Neural cell (in vitro differentiated cells): ENCODE measurements at regions not wholly inside any gene's neighbourhood (a gene's known extent, or its start where the extent isn't known, plus 50 kb on each side); places are given as distances from the start of the nearest gene placed in this dataset.

Source experiments
- H2AFZ ChIP-seq: fragments of 200-600, 300-800 bp; sonication (generic), shearing (Covaris generic); 2 replicates; pipeline ENCODE4 v1.6.0; 2014; ENCODE audit warnings: low read depth, mild to moderate bottlenecking, antibody characterized with exemption, low read length, moderate library complexity
- H3F3A ChIP-seq: fragments of 200-600 bp; shearing (Covaris generic); 2 replicates; pipeline ENCODE4 v1.6.1; 2016; ENCODE audit warnings: mild to moderate bottlenecking, moderate library complexity, mixed read lengths, antibody characterized with exemption, low read length; ENCODE audit not compliant: insufficient read depth, poor library complexity, severe bottlenecking
- H3K27ac ChIP-seq: fragments of 200-600, 300-800 bp; sonication (generic), shearing (Covaris generic); 2 replicates; pipeline ENCODE4 v1.5.1; 2014; ENCODE audit warnings: mild to moderate bottlenecking, low read length, moderate library complexity
- H3K27me3 ChIP-seq: fragments of 300-800, 200-600 bp; sonication (generic), shearing (Covaris generic); 2 replicates; pipeline ENCODE4 v1.6.0; 2014; ENCODE audit warnings: mild to moderate bottlenecking, low read depth, low read length, moderate library complexity; ENCODE audit not compliant: insufficient read depth
- H3K36me3 ChIP-seq: fragments of 300-800, 200-600 bp; sonication (generic), shearing (Covaris generic); 2 replicates; pipeline ENCODE4 v1.5.1; 2014; ENCODE audit warnings: mild to moderate bottlenecking, antibody characterized with exemption, low read length, moderate library complexity; ENCODE audit not compliant: insufficient read depth
- H3K4me2 ChIP-seq: fragments of 300-800, 200-600 bp; sonication (generic), shearing (Covaris generic); 2 replicates; pipeline ENCODE4 v1.6.0; 2014; ENCODE audit warnings: mild to moderate bottlenecking, low read length
- H3K4me3 ChIP-seq: fragments of 300-800, 200-600 bp; sonication (generic), shearing (Covaris generic); 2 replicates; pipeline ENCODE4 v1.5.1; 2014; ENCODE audit warnings: mild to moderate bottlenecking, low read length, moderate library complexity
- H3K79me2 ChIP-seq: fragments of 200-600 bp; shearing (Covaris generic); replicated peaks from 2 replicates; pipeline ENCODE4 v1.6.0; 2014; ENCODE audit warnings: mild to moderate bottlenecking, low read length, moderate library complexity; ENCODE audit not compliant: insufficient read depth
- H3K9ac ChIP-seq: fragments of 300-800, 200-600 bp; sonication (generic), shearing (Covaris generic); 2 replicates; pipeline ENCODE4 v1.6.1; 2016; ENCODE audit warnings: mild to moderate bottlenecking, low read length, mixed read lengths
- H3K9me2 ChIP-seq: fragments of 200-600 bp; shearing (Covaris generic); 2 replicates; pipeline ENCODE4 v1.6.1; 2016; ENCODE audit warnings: mild to moderate bottlenecking, low read length, mixed read lengths; ENCODE audit not compliant: insufficient read depth
- H3K9me3 ChIP-seq: fragments of 200-600, 300-800 bp; sonication (generic), shearing (Covaris generic); 2 replicates; pipeline ENCODE4 v1.6.1; 2016; ENCODE audit warnings: mild to moderate bottlenecking, mixed run types, low read length, moderate library complexity, mixed read lengths
- H4K20me1 ChIP-seq: fragments of 200-600 bp; shearing (Covaris generic); 2 replicates; pipeline ENCODE4 v1.6.1; 2016; ENCODE audit warnings: mild to moderate bottlenecking, mixed run types; ENCODE audit not compliant: insufficient read depth
- EP300 ChIP-seq: fragments of 450-650 bp; conservative IDR thresholded peaks from 2 replicates; pipeline ENCODE4 v1.6.1; 2014; ENCODE audit warnings: antibody characterized with exemption, mild to moderate bottlenecking, moderate library complexity; ENCODE audit not compliant: poor library complexity, severe bottlenecking
- EZH2 ChIP-seq: fragments of 200-600, 300-800 bp; shearing (Covaris generic), sonication (generic); IDR thresholded peaks from 2 replicates; pipeline ENCODE4 v1.6.1; 2014; ENCODE audit warnings: antibody characterized with exemption, low read length, borderline replicate concordance, mild to moderate bottlenecking; ENCODE audit not compliant: insufficient read depth, poor library complexity, severe bottlenecking
- MXI1 ChIP-seq: fragments of 450-650 bp; conservative IDR thresholded peaks from 2 replicates; pipeline ENCODE4 v1.6.1; 2014; ENCODE audit warnings: antibody characterized with exemption, mild to moderate bottlenecking; ENCODE audit not compliant: poor library complexity, severe bottlenecking
- POLR2AphosphoS5 ChIP-seq: IDR thresholded peaks from 2 replicates; pipeline ENCODE4 v1.6.1; 2012
- RAD21 ChIP-seq: fragments of 450-650 bp; conservative IDR thresholded peaks from 2 replicates; pipeline ENCODE4 v1.6.1; 2014; ENCODE audit warnings: antibody characterized with exemption, mild to moderate bottlenecking, moderate library complexity
- SMC3 ChIP-seq: fragments of 450-650 bp; conservative IDR thresholded peaks from 2 replicates; pipeline ENCODE4 v1.6.1; 2014; ENCODE audit warnings: antibody characterized with exemption, mild to moderate bottlenecking, moderate library complexity; ENCODE audit not compliant: poor library complexity
- TAF1 ChIP-seq: IDR thresholded peaks from 2 replicates; pipeline ENCODE4 v1.6.1; 2012; ENCODE audit warnings: low read depth
- TF ChIP-seq, protein P1 (sequence below): fragments of 450-650 bp; IDR thresholded peaks from 2 replicates; pipeline ENCODE4 v1.5.1; 2014; ENCODE audit warnings: antibody characterized with exemption, mild to moderate bottlenecking, moderate library complexity; ENCODE audit not compliant: poor library complexity, severe bottlenecking
- TF ChIP-seq, protein P2 (sequence below): IDR thresholded peaks from 2 replicates; pipeline ENCODE4 v1.6.1; 2012; ENCODE audit warnings: borderline replicate concordance

DNA sequence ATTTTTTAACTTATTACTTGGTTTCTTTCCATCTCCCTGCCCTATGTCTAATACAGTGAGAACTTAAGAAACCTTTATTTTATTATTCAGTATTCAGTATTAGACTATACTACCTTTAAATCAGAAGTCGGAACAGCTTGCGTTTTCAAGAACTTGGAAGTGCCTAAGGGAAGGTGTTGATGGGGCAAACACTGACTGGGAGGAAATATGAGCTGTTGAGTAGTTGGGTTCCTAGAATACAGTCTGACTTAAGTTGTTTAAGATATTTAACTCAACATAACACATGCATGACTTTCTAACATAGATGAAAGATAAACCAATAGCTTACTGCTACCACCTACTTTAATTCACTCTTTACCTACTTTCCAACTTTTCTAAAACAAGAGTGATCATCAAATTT lies 1048.1 kb downstream of the ROBO2 start:
- H3K9ac ChIP-seq: no peak overlapping the region
- no peaks in the 10 kb centered on the region for H3K27me3 ChIP-seq
- no peaks in the 10 kb centered on the region for H3K36me3 ChIP-seq
- no peak for TF ChIP-seq RAD21
- no peak for TF ChIP-seq EP300
- TF ChIP-seq TAF1: no peak
- TF ChIP-seq MXI1: no peak
- TF ChIP-seq, protein P1, sequence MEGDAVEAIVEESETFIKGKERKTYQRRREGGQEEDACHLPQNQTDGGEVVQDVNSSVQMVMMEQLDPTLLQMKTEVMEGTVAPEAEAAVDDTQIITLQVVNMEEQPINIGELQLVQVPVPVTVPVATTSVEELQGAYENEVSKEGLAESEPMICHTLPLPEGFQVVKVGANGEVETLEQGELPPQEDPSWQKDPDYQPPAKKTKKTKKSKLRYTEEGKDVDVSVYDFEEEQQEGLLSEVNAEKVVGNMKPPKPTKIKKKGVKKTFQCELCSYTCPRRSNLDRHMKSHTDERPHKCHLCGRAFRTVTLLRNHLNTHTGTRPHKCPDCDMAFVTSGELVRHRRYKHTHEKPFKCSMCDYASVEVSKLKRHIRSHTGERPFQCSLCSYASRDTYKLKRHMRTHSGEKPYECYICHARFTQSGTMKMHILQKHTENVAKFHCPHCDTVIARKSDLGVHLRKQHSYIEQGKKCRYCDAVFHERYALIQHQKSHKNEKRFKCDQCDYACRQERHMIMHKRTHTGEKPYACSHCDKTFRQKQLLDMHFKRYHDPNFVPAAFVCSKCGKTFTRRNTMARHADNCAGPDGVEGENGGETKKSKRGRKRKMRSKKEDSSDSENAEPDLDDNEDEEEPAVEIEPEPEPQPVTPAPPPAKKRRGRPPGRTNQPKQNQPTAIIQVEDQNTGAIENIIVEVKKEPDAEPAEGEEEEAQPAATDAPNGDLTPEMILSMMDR: no peak
- TF ChIP-seq, protein P2, sequence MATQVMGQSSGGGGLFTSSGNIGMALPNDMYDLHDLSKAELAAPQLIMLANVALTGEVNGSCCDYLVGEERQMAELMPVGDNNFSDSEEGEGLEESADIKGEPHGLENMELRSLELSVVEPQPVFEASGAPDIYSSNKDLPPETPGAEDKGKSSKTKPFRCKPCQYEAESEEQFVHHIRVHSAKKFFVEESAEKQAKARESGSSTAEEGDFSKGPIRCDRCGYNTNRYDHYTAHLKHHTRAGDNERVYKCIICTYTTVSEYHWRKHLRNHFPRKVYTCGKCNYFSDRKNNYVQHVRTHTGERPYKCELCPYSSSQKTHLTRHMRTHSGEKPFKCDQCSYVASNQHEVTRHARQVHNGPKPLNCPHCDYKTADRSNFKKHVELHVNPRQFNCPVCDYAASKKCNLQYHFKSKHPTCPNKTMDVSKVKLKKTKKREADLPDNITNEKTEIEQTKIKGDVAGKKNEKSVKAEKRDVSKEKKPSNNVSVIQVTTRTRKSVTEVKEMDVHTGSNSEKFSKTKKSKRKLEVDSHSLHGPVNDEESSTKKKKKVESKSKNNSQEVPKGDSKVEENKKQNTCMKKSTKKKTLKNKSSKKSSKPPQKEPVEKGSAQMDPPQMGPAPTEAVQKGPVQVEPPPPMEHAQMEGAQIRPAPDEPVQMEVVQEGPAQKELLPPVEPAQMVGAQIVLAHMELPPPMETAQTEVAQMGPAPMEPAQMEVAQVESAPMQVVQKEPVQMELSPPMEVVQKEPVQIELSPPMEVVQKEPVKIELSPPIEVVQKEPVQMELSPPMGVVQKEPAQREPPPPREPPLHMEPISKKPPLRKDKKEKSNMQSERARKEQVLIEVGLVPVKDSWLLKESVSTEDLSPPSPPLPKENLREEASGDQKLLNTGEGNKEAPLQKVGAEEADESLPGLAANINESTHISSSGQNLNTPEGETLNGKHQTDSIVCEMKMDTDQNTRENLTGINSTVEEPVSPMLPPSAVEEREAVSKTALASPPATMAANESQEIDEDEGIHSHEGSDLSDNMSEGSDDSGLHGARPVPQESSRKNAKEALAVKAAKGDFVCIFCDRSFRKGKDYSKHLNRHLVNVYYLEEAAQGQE: no peak
- no peak for TF ChIP-seq EZH2
- no peak for TF ChIP-seq POLR2AphosphoS5
- TF ChIP-seq SMC3: no peak
- no peak overlapping the region for H3K4me2 ChIP-seq
- H3K4me3 ChIP-seq: no peak overlapping the region
- no peaks in the 10 kb centered on the region for H3K9me2 ChIP-seq
- H4K20me1 ChIP-seq: no peaks in the 10 kb centered on the region
- no peak overlapping the region for H2AFZ ChIP-seq
- no peaks in the 10 kb centered on the region for H3K9me3 ChIP-seq
- H3K27ac ChIP-seq: no peak overlapping the region
- H3K79me2 ChIP-seq: no peaks in the 10 kb centered on the region
- no peaks in the 10 kb centered on the region for H3F3A ChIP-seq

DNA sequence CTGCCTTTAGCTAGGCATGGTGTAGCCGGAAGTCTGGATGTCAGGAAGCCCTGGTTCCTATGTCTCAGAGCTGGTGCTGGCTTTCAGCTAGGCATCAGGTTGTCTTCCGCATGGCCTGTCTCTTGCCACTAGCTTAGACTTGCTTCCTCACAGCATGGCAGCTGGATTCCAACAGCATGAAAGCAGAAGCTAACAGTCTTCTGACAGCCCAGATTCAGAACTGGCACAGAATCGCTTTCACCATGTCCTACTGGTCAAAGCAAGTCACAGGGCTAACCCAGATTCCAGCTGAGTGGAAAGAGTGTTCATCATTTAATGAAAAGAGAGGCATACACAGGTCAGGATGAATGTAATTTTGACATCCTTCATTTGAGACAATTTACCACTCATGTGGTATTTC lies 1050.5 kb downstream of the ROBO2 start:
- no peak overlapping the region for H3K4me3 ChIP-seq
- no peaks in the 10 kb centered on the region for H3K9me2 ChIP-seq
- no peak overlapping the region for H2AFZ ChIP-seq
- H3K9ac ChIP-seq: no peak overlapping the region
- no peak overlapping the region for H3K27ac ChIP-seq
- H3K27me3 ChIP-seq: no peaks in the 10 kb centered on the region
- no peaks in the 10 kb centered on the region for H3F3A ChIP-seq
- peak; percentile 9 for TF ChIP-seq MXI1
- no peak for TF ChIP-seq TAF1
- TF ChIP-seq RAD21: peak; percentile 21
- no peak for TF ChIP-seq EZH2
- TF ChIP-seq EP300: peak; percentile 78
- peak; percentile 15 for TF ChIP-seq POLR2AphosphoS5
- H3K4me2 ChIP-seq: no peak overlapping the region
- H4K20me1 ChIP-seq: no peaks in the 10 kb centered on the region
- no peaks in the 10 kb centered on the region for H3K36me3 ChIP-seq
- H3K79me2 ChIP-seq: no peaks in the 10 kb centered on the region
- no peaks in the 10 kb centered on the region for H3K9me3 ChIP-seq
